DOHH2 (cell line): ENCODE measurements at regions not wholly inside any gene's neighbourhood (a gene's known extent, or its start where the extent isn't known, plus 50 kb on each side); places are given as distances from the start of the nearest gene placed in this dataset.

Experiments
- H3F3A ChIP-seq: fragments of 200-600 bp; sonication (generic), shearing (Covaris generic); 2 replicates; pipeline ENCODE4 v1.6.0; 2016; ENCODE audit warnings: antibody characterized with exemption, mild to moderate bottlenecking; ENCODE audit not compliant: control insufficient read depth, insufficient read depth
- H3K27ac ChIP-seq: fragments of 200-600 bp; sonication (generic); 2 replicates; pipeline ENCODE4 v1.5.1; 2014; ENCODE audit warnings: low read depth, mild to moderate bottlenecking, low read length, moderate library complexity
- H3K27me3 ChIP-seq: fragments of 200-600 bp; sonication (generic); 2 replicates; pipeline ENCODE4 v1.6.1; 2014; ENCODE audit warnings: mild to moderate bottlenecking, low read length, mixed read lengths; ENCODE audit not compliant: control insufficient read depth
- H3K36me3 ChIP-seq: fragments of 200-600 bp; sonication (generic); 2 replicates; pipeline ENCODE4 v1.6.1; 2014; ENCODE audit warnings: mild to moderate bottlenecking, low read length, moderate library complexity, mixed read lengths; ENCODE audit not compliant: control insufficient read depth
- H3K4me1 ChIP-seq: fragments of 200-600 bp; sonication (generic); 2 replicates; pipeline ENCODE4 v1.6.1; 2014; ENCODE audit warnings: mild to moderate bottlenecking, low read length, mixed read lengths; ENCODE audit not compliant: control insufficient read depth
- H3K4me2 ChIP-seq: fragments of 200-600 bp; sonication (generic); 2 replicates; pipeline ENCODE4 v1.6.0; 2014; ENCODE audit warnings: mild to moderate bottlenecking, low read length, moderate library complexity
- H3K4me3 ChIP-seq: fragments of 200-600 bp; sonication (generic); 2 replicates; pipeline ENCODE4 v1.5.1; 2014; ENCODE audit warnings: mild to moderate bottlenecking, low read length, mixed read lengths
- H3K79me2 ChIP-seq: fragments of 200-600 bp; sonication (generic); 2 replicates; pipeline ENCODE4 v1.6.1; 2014; ENCODE audit warnings: mild to moderate bottlenecking, low read length, mixed read lengths; ENCODE audit not compliant: control insufficient read depth
- H3K9me2 ChIP-seq: fragments of 200-600 bp; sonication (generic); replicated peaks from 2 replicates; pipeline ENCODE4 v1.6.1; 2014; ENCODE audit warnings: mild to moderate bottlenecking, low read length, mixed read lengths; ENCODE audit not compliant: control insufficient read depth
- H3K9me3 ChIP-seq: fragments of 200-600 bp; sonication (generic); 2 replicates; pipeline ENCODE4 v1.6.1; 2014; ENCODE audit warnings: antibody characterized with exemption, low read length, mixed read lengths; ENCODE audit not compliant: control insufficient read depth, insufficient read depth
- H4K20me1 ChIP-seq: fragments of 200-600 bp; sonication (generic); 2 replicates; pipeline ENCODE4 v1.6.0; 2014; ENCODE audit warnings: low read depth, mild to moderate bottlenecking, antibody characterized with exemption, low read length, moderate library complexity; ENCODE audit not compliant: control insufficient read depth, insufficient read depth
- EZH2phosphoT487 ChIP-seq: fragments of 200-600 bp; sonication (generic); IDR thresholded peaks from 2 replicates; pipeline ENCODE4 v1.6.1; 2017; ENCODE audit warnings: borderline replicate concordance, mild to moderate bottlenecking, antibody characterized with exemption, low read length, moderate library complexity, mixed read lengths
- TF ChIP-seq, protein P1 (sequence below): fragments of 200-600 bp; sonication (generic); IDR thresholded peaks from one replicate; pipeline ENCODE4 v1.5.1; 2014; ENCODE audit warnings: antibody characterized with exemption, mild to moderate bottlenecking, low read depth, low read length; ENCODE audit not compliant: poor library complexity, severe bottlenecking

DNA sequence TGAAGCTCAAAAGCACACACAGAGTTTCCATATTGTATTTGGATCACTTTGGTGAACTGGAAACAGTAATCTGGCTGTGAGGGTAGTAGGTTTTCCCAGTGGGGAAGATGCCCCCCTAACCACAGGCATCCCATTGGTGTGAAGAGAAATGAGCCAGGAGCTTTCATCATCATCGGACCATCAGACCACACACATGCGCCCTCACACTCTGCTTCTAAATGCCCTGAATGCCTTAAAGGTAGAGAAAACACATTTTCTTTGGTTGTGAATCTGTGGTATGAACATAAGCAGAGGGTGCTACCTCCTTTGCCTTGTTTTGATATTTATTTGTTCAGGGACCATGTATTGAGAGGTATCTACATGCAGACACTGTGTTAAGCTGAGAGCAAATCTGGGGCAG is 79.0 kb upstream of the DNAH14 start:
- no peaks in the 10 kb centered on the region for H3K79me2 ChIP-seq
- H3K27me3 ChIP-seq = no peaks in the 10 kb centered on the region
- no peaks in the 10 kb centered on the region for H3K36me3 ChIP-seq
- no peak overlapping the region for H3K4me3 ChIP-seq
- H3K4me1 ChIP-seq = no peaks in the 10 kb centered on the region
- no peaks in the 10 kb centered on the region for H3K9me2 ChIP-seq
- H3K4me2 ChIP-seq = no peak overlapping the region
- no peaks in the 10 kb centered on the region for H3F3A ChIP-seq
- TF ChIP-seq EZH2phosphoT487 = no peak
- TF ChIP-seq, protein P1, sequence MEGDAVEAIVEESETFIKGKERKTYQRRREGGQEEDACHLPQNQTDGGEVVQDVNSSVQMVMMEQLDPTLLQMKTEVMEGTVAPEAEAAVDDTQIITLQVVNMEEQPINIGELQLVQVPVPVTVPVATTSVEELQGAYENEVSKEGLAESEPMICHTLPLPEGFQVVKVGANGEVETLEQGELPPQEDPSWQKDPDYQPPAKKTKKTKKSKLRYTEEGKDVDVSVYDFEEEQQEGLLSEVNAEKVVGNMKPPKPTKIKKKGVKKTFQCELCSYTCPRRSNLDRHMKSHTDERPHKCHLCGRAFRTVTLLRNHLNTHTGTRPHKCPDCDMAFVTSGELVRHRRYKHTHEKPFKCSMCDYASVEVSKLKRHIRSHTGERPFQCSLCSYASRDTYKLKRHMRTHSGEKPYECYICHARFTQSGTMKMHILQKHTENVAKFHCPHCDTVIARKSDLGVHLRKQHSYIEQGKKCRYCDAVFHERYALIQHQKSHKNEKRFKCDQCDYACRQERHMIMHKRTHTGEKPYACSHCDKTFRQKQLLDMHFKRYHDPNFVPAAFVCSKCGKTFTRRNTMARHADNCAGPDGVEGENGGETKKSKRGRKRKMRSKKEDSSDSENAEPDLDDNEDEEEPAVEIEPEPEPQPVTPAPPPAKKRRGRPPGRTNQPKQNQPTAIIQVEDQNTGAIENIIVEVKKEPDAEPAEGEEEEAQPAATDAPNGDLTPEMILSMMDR = no peak
- no peaks in the 10 kb centered on the region for H4K20me1 ChIP-seq
- no peak overlapping the region for H3K27ac ChIP-seq
- H3K9me3 ChIP-seq = no peaks in the 10 kb centered on the region

DNA sequence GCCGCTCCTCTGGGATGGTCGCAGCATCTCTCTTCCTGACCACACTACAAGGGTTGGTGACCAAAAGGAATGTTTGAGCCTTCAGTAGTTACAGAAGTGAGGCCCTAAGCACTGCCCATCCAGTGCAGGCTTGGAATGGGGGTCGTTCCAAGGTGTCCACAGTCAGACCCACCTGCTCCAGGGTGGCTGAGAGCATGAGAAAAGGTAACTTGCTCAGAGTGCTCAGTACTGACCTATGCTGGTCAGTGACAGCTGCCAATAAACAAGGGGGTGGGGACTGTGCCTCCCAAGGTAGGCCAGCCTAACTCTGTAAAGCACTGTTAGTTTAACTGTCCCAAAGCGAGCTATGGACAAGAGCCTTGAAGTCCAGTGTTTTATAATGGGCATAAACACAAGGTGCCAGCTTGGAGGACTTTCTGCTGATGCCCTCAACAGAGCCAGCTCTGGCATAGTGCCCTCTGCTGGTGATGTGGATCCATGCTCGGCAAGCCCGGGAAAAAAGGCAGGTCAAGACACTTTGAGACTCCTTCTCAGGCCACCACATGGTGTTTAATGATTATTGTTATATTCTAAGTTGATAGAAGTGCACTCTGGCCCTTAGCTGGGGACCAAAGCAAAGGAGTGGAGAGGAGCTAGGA is 78.1 kb upstream of the DNAH14 start:
- Histone ChIP-seq H3K4me3 (no peak overlapping the region), H3K4me1 (no peaks in the 10 kb centered on the region), H3K9me3 (no peaks in the 10 kb centered on the region), H3K79me2 (no peaks in the 10 kb centered on the region), H3K27me3 (no peaks in the 10 kb centered on the region), H3K4me2 (no peak overlapping the region), H3K27ac (no peak overlapping the region), H3K36me3 (no peaks in the 10 kb centered on the region), H3F3A (no peaks in the 10 kb centered on the region), H3K9me2 (no peaks in the 10 kb centered on the region), H4K20me1 (no peaks in the 10 kb centered on the region)
- TF ChIP-seq, protein P1 = peak; percentile 82
- TF ChIP-seq EZH2phosphoT487 = no peak

DNA sequence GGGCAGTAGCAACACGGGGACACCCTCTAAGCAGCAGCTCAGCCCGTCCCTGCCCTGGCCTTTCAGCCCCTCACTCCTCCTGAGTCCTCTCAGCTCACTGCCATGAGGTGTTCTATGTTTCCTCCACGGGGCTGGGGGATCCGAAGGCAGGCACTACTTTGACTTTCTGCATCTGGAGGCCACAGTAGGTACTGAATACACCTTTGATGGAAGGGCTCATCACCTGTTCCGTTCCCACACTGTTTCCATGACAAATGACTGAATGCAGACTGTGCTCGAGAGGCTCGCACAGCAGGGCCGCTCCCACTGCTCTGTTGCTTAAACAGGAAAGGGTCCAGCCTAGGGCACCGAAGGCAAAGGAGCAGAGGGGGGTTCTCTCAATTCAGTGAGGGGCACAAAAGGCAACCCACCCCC is 77.6 kb upstream of the DNAH14 start:
- no peaks in the 10 kb centered on the region for H3K4me1 ChIP-seq
- H3F3A ChIP-seq = no peaks in the 10 kb centered on the region
- no peak overlapping the region for H3K4me3 ChIP-seq
- no peak overlapping the region for H3K4me2 ChIP-seq
- H3K9me2 ChIP-seq = no peaks in the 10 kb centered on the region
- no peak overlapping the region for H3K27ac ChIP-seq
- H4K20me1 ChIP-seq = no peaks in the 10 kb centered on the region
- TF ChIP-seq EZH2phosphoT487 = no peak
- TF ChIP-seq, protein P1 = peak; percentile 29
- no peaks in the 10 kb centered on the region for H3K27me3 ChIP-seq
- no peaks in the 10 kb centered on the region for H3K79me2 ChIP-seq
- no peaks in the 10 kb centered on the region for H3K36me3 ChIP-seq
- H3K9me3 ChIP-seq = no peaks in the 10 kb centered on the region
